Ishikawa (cell line): ENCODE measurements at regions not wholly inside any gene's neighbourhood (a gene's known extent, or its start where the extent isn't known, plus 50 kb on each side); places are given as distances from the start of the nearest gene placed in this dataset.

Experiments
- CREB1 ChIP-seq: IDR thresholded peaks from 2 replicates; pipeline ENCODE4 v1.6.1; 2012; ENCODE audit warnings: low read depth
- EP300 ChIP-seq: IDR thresholded peaks from 2 replicates; pipeline ENCODE4 v1.6.1; 2012; ENCODE audit warnings: borderline replicate concordance
- NFIC ChIP-seq: IDR thresholded peaks from 2 replicates; pipeline ENCODE4 v1.6.1; 2012
- REST ChIP-seq: IDR thresholded peaks from 2 replicates; pipeline ENCODE4 v1.6.1; 2012; ENCODE audit warnings: low read depth, mild to moderate bottlenecking
- TAF1 ChIP-seq: IDR thresholded peaks from 2 replicates; pipeline ENCODE4 v1.6.1; 2012; ENCODE audit warnings: low read depth, mild to moderate bottlenecking
- TCF12 ChIP-seq: IDR thresholded peaks from 2 replicates; pipeline ENCODE4 v1.6.1; 2012; ENCODE audit warnings: low read depth
- YY1 ChIP-seq: IDR thresholded peaks from 2 replicates; pipeline ENCODE4 v1.6.1; 2012; ENCODE audit warnings: low read depth
- ZBTB7A ChIP-seq: IDR thresholded peaks from 2 replicates; pipeline ENCODE4 v1.6.1; 2012; ENCODE audit warnings: low read depth

- no peak for TF ChIP-seq EP300
- no peak for TF ChIP-seq TAF1
- TF ChIP-seq REST, result no peak
- TF ChIP-seq NFIC, result no peak
- no peak for TF ChIP-seq YY1
- no peak for TF ChIP-seq CREB1
- TF ChIP-seq ZBTB7A, result no peak
- no peak for TF ChIP-seq TCF12
These were observed 198.0 kb upstream of the FBXL4 start for GRCh38 chr6:99145738-99146137.
